Left kidney (tissue), 1 donor: ENCODE measurements at regions not wholly inside any gene's neighbourhood (a gene's known extent, or its start where the extent isn't known, plus 50 kb on each side); places are given as distances from the start of the nearest gene placed in this dataset.
A peak's percentile ranks its signal among the peaks of the same experiment; 100 is the strongest.
"Not testable (repeated sequence)": the region's sequence is repeated elsewhere in the genome, so short reads cannot be mapped to it uniquely, and the experiment has no call there.

Experiments
- DNase-seq: peaks from one replicate; pipeline ENCODE4 v3.0.0-alpha.2; 2013

DNA sequence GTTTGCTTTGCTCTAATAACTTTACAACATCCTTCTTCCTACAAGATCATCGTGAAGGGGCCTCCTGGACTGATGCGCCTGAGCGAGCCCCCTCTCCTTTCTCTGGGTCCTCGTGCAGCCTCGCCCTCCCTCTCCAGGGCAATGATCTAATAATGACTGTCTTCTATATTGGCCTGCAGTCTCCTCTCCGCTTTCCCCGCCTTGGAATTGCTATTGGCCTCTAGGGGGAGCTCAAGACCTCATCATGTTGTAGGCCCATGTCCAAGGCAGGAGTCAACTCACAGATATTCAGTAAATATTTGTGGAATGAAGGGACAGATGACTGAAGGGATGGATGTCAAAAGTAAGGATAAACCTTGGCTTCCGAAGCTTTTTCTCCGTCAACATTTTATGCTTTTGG is 1180.3 kb downstream of the TYW1 start:
- peak; percentile 79 for DNase-seq

DNA sequence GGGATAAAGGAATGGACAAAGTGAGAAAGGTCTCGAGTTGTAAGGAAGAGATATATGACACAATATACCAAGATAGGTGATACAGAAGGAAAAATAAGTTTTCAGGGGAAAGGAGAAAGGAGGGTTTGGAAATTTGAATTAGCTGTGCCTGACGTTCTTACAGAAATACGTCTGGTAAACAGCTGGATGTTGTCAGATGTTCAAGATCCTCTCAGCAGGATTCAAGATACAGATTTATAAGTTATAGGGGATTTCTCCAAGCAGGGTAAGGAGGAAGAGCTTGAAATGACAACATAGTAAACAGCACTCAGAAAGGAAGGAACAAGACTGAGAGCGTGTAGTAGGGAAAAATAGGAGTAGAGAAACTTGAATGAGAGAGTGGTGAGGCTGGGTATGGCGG is 1184.1 kb downstream of the TYW1 start:
- DNase-seq, result no peak

DNA sequence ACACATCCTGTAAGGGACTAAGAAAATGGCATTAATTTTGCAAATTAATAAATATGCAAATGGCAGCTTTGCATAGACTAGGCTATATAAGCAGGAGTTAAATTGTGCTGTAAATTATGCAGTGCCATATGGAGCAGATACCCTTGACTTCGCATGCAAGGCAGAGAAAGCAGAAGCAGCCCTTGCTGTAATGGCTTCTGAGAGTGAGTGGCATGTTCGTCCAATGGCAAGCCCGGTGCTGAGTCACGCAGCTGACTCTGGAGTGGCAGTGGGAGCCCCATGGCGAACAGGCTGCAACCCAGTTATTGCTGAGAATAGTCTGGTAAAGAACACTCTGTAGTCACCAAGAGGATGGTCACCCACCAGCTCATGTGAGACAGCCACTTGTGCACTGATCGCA is 1186.5 kb downstream of the TYW1 start:
- no peak for DNase-seq

DNA sequence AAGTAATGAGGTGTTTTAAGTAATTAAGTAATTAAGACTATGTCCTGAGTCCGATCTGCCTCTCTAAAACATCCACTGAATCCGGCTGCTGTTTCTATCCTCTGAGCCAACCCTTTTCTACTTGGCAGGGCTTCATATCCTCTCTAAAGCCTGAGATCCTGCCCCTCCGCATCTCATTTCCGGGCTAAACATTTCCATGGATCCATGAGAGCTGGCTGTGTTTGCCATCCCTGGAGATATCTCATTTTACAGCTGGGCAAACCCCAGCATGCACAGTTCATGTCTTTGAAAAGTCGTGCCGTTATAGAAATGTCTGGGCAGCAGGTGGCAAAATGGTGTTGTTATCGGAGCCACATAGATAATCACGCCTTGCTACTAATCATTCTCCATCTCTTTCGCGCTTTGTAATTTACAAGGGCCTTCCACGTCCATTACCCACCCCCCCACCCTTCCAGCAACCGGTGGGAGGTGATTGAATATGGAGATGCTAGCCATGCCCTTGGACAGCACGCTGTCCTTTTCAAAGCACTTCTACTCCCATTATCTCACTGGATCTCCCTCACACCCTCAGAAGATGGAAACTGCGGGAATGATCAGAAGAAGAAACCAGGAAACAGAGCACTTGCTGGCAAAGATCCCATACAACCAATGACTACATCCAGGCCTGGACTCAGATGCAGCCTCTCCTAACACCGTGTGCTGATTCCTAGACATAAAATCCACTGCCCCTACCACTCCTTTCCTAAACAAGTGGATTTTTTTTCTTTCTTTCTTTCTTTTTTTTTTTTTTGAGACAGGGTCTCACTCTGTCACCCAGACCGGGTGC is 1189.2 kb downstream of the TYW1 start:
- no peak for DNase-seq

DNA sequence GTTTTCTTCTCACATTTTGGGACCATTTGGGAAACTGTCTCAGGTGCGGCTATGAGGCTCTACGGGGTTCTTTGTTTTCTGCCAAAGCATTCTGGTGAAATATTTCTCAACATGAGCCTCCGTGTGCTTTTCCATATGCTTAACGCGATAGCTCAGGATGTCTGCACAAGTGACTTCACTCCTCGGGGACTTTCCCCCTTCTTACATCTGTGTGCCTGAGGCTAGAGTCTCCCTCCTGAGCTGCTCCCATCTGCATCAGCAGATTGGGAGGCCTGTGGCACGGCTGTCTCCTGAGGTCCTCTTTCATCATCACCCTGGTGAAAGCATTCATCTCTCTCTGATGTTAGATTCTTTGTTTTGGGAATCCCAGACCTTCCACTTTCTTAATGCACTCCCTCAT is 1190.9 kb downstream of the TYW1 start:
- DNase-seq, result no peak

DNA sequence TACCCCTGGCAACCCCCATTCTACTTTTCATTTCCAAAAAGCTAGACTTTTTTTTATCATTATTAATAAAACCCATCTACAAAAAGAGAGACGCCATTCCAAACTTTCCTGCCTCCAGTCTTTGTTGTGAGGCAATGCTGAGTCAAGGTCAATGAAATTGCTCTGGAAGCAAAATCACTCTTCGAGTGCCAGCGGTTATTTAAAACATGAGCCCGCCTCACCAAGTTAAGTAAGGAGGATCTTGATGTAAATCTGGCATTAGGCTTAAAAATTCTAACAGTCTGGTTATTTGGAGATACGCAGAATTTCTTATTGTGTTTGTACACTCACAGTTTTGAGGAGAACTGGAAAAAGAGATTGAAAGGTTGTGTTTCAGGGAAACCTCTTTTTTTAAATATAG is 1196.3 kb downstream of the TYW1 start:
- no peak for DNase-seq

GRCh38 chr7:68195642-68196041 is 1199.0 kb downstream of the TYW1 start:
- DNase-seq, result not testable (repeated sequence)

- DNase-seq, result no peak
Measured at GRCh38 chr7:68200051-68200670, 1203.5 kb downstream of the TYW1 start.

DNA sequence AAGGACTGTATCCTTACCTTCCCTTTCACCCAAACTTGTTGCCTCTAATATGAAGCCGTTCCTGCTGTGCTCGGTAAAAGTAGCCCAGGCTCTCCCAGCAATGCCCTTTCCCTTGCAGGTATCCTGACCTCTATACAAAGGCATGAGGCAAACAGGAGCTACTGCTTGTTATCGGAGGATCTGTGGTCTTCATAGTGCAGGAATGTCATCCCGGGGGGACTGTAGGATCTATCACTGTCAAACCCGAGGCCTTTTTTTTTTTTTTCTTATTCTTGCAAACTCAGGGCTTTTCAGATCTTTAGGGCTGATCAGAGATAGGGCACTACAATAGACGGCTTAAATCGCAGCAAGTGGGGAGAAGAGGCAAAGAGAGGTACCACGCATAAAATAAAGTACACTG is 1206.6 kb downstream of the TYW1 start:
- DNase-seq, result no peak

GRCh38 chr7:68205826-68206225 is 1209.2 kb downstream of the TYW1 start:
- no peak for DNase-seq

DNA sequence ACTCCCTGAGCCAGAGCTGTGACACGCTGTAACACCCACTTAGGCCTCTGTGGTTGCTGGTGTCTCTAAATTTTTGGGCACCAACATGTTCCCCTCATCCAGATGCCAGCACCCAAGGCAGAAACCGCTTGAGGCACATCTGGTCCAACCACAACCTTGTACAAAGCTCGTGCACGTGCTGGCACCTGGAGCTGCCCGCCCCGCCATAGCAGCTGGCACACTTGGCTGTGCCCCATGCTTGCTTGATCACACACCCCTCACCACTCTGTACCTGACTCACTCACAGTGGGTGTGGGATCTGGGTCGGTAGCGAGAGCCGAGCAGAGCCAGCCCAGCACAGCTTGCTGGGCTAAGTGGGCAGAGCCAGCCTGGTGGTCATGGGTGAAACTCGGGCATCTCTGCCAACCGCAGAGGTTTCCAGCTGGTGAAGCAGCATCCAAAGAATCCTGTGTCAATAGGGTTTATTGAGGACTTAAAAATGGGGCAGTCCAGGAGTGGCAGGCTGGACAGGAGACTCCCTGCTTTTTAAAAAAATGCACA is 1210.4 kb downstream of the TYW1 start:
- no peak for DNase-seq

GRCh38 chr7:68207676-68208075 is 1211.0 kb downstream of the TYW1 start:
- DNase-seq, result no peak

DNA sequence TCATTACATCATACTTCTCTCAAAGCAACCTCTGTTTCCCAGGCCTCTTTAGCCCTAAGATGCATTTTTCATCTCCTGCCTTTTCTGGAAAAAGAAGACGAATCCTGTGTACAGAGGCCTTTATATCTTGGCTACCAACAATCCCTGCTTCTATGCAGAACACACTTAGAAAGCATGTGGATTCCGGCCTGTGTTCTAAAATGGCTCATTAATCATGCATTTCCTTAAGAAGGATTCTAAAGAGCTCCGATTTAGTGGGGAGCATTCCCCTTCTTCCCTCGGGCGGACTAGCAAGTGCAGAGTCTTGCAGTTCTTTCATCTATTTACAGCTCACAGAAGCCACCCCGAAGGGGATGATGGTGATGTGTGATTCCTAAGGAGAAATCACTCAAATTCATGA is 1212.9 kb downstream of the TYW1 start:
- no peak for DNase-seq

DNA sequence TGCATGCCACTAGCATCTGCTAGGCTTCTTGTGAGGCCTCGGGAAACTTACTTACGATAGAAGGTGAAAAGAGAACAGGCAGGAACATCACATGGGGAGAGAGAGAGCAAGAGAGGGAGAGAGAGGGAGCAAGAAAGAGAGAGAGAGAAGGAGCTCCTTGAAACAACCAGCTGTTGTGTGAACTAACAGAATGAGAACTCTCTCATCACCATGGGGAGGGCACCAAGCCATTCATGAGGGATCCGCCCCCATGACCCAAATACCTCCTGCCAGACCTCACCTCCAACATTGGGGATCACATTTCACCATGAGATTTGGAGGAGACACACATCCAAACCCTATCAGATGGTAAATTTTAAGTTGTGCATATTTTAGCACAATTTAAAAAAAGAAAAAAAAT is 1217.2 kb downstream of the TYW1 start:
- DNase-seq, result no peak

- no peak for DNase-seq
Measured at GRCh38 chr7:68216051-68216450, 1219.4 kb downstream of the TYW1 start.

DNA sequence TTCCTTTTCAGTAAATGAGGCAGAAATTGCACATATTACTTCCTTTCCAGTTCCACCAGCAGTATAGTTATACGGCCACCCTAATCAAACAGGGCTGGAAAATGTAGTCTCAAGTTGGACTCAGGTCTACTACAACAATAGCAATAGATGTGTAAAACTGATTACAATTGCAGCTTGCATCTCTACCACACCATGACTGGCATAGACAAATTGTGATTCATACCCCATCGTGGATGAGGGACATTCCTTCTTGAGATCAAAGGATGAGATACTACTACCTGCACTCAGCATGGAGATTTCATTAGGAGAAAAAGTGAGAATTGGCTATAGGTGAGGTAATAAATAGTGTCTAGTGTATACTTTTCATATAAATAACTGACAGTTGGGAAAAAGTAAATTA is 1220.8 kb downstream of the TYW1 start:
- no peak for DNase-seq

- DNase-seq, result no peak
Measured at GRCh38 chr7:68218461-68218860, 1221.8 kb downstream of the TYW1 start.

DNA sequence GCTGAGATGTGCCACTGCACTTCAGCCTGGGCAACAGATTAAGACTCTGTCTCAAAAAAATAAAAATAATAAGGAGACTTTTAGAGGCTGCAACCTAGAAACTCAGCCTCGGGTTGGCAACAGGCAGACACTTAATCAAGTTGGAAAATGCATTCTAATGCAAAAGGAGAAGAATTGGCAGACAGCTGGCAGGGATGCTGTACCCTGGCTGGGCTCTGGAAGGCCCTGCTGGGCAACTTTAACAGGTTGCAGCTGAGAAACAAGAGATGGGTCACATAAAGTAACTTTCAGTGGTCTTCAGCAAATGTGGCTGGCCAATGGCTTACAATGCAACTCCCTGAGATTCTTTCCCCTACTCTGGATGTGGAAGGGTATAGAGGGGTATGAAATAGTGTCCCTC is 1225.7 kb downstream of the TYW1 start:
- no peak for DNase-seq

GRCh38 chr7:68224041-68224741 is 1227.6 kb downstream of the TYW1 start:
- peak; percentile 53 for DNase-seq

- DNase-seq, result not testable (repeated sequence)
Measured at GRCh38 chr7:68231011-68231410, 1234.4 kb downstream of the TYW1 start.

DNA sequence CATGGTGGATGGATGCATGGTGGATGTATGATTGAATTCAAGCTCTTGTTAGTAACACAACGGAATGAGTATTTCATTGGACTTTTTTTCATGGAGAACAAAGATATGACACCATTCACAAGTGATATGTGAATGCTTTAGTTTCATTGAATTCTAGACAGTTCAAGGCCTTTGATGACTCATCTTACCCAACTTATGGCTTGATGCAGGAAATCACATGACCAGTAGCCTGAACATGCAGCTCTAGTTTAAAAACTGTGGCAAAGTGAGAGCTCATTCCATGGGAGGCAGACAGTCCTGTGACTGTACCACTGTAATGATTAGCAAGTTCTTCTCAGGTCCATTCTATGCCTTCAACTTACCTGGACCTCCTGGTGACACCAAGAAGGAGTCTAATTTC is 1239.3 kb downstream of the TYW1 start:
- no peak for DNase-seq

GRCh38 chr7:68238204-68238805 is 1241.7 kb downstream of the TYW1 start:
- no peak for DNase-seq

- no peak for DNase-seq
Measured at GRCh38 chr7:68243128-68243527, 1246.5 kb downstream of the TYW1 start.
